ENCODE measurements at regions not wholly inside any gene's neighbourhood (a gene's known extent, or its start where the extent isn't known, plus 50 kb on each side); places are given as distances from the start of the nearest gene placed in this dataset.
"Not testable (repeated sequence)": the region's sequence is repeated elsewhere in the genome, so short reads cannot be mapped to it uniquely, and the experiment has no call there.

DNA sequence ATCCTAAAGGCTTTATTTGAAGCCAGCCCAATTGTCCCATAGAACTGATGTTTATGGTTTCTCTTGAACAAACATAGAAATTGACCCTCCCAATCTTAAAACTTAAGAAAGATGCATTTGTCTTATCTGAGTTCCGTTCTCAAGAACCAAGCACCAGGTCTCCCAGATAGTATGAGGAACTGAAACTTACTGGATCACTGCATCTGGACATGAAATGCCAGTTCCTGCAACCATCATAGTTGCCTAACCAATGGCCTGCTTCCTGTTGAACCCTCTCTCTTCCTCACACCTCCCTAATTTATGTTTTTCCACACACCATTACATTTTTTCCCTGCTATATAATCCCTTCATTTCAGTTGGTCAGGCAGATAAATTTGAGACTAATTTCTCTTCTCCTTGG is 478.9 kb downstream of the HTR1A start:
- no peaks in the 10 kb centered on the region for H3K36me3 ChIP-seq (ENCODE audit: insufficient read depth, low read length)
- no peaks in the 10 kb centered on the region for H3K4me1 ChIP-seq (ENCODE audit: control insufficient read depth, insufficient read depth, low read length, unreplicated experiment)
- H3K79me2 ChIP-seq (ENCODE audit: control insufficient read depth, insufficient read depth, low read length, unreplicated experiment) = no peaks in the 10 kb centered on the region
- no peak overlapping the region for H3K4me3 ChIP-seq (ENCODE audit: low read depth, low read length)
- H3K27ac ChIP-seq (ENCODE audit: low read depth, low read length) = no peak overlapping the region
- no peak overlapping the region for H2AFZ ChIP-seq (ENCODE audit: low read length, unreplicated experiment)
- H3K27me3 ChIP-seq (ENCODE audit: insufficient read depth, low read length) = no peaks in the 10 kb centered on the region

- Histone ChIP-seq H3K4me3 (ENCODE audit: low read depth, low read length) (no peak overlapping the region), H3K36me3 (ENCODE audit: insufficient read depth, low read length) (no peaks in the 10 kb centered on the region), H3K27ac (ENCODE audit: low read depth, low read length) (no peak overlapping the region), H2AFZ (ENCODE audit: low read length, unreplicated experiment) (no peak overlapping the region), H3K4me1 (ENCODE audit: control insufficient read depth, insufficient read depth, low read length, unreplicated experiment) (no peaks in the 10 kb centered on the region), H3K79me2 (ENCODE audit: control insufficient read depth, insufficient read depth, low read length, unreplicated experiment) (no peaks in the 10 kb centered on the region), H3K27me3 (ENCODE audit: insufficient read depth, low read length) (no peaks in the 10 kb centered on the region)
These were observed 488.8 kb downstream of the HTR1A start for GRCh38 chr5:63473335-63473967.

DNA sequence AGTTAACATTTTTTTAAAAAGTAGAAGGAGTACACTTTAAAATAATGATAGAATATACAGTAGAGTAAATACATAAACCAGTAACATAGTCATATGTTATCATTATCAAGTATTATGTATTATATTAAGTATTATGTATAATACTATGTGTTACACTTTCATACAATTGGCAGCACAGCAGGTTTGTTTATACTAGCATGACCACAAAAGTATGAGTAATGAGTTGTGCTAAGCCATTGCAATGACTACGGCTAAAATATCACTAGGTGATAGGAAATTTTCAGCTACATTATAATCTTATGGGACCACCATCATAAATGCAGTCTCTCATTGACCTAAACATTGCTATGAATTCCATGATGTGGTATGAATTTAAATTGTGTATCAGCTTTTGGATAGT is 506.0 kb downstream of the HTR1A start:
- Histone ChIP-seq H3K27me3 (ENCODE audit: insufficient read depth, low read length) (no peaks in the 10 kb centered on the region), H3K4me1 (ENCODE audit: control insufficient read depth, insufficient read depth, low read length, unreplicated experiment) (no peaks in the 10 kb centered on the region), H3K27ac (ENCODE audit: low read depth, low read length) (no peak overlapping the region), H3K36me3 (ENCODE audit: insufficient read depth, low read length) (no peaks in the 10 kb centered on the region), H3K79me2 (ENCODE audit: control insufficient read depth, insufficient read depth, low read length, unreplicated experiment) (no peaks in the 10 kb centered on the region), H3K4me3 (ENCODE audit: low read depth, low read length) (no peak overlapping the region), H2AFZ (ENCODE audit: low read length, unreplicated experiment) (no peak overlapping the region)

GRCh38 chr5:63451188-63451587 is 511.1 kb downstream of the HTR1A start:
- H3K4me1 ChIP-seq (ENCODE audit: control insufficient read depth, insufficient read depth, low read length, unreplicated experiment) = no peaks in the 10 kb centered on the region
- no peaks in the 10 kb centered on the region for H3K79me2 ChIP-seq (ENCODE audit: control insufficient read depth, insufficient read depth, low read length, unreplicated experiment)
- no peak overlapping the region for H2AFZ ChIP-seq (ENCODE audit: low read length, unreplicated experiment)

DNA sequence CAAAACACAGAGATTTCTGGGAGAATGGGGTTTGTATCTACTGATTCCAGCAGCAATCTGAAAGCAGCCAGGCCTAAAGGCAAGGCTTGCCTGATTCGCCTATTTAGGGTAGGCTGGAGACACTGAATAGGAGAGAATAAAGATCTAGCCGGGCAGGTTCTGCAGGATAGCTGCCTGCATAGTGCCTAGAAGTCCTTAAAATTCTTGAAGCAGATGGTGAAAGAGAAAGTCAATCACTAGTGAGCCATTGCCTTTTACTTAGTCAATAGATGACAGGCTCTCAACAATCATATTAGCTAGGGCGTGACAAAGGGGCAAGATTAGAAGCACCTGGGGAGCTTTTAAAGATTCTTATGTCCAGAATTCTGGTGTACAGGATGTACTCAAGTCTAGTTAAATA is 522.7 kb downstream of the HTR1A start:
- no peak overlapping the region for H2AFZ ChIP-seq (ENCODE audit: low read length, unreplicated experiment)
- no peaks in the 10 kb centered on the region for H3K79me2 ChIP-seq (ENCODE audit: control insufficient read depth, insufficient read depth, low read length, unreplicated experiment)
- H3K4me1 ChIP-seq (ENCODE audit: control insufficient read depth, insufficient read depth, low read length, unreplicated experiment) = no peaks in the 10 kb centered on the region
- H3K4me3 ChIP-seq (ENCODE audit: low read depth, low read length) = no peak overlapping the region
- no peaks in the 10 kb centered on the region for H3K36me3 ChIP-seq (ENCODE audit: insufficient read depth, low read length)
- no peaks in the 10 kb centered on the region for H3K27me3 ChIP-seq (ENCODE audit: insufficient read depth, low read length)
- H3K27ac ChIP-seq (ENCODE audit: low read depth, low read length) = no peak overlapping the region

More at GRCh38 chr5:63451188-63451587, 511.1 kb downstream of the HTR1A start:
- no peaks in the 10 kb centered on the region for H3K36me3 ChIP-seq (ENCODE audit: insufficient read depth, low read length)
- H3K27ac ChIP-seq (ENCODE audit: low read depth, low read length) = no peak overlapping the region
- no peaks in the 10 kb centered on the region for H3K27me3 ChIP-seq (ENCODE audit: insufficient read depth, low read length)
- H3K4me3 ChIP-seq (ENCODE audit: low read depth, low read length) = no peak overlapping the region

GRCh38 chr5:63409737-63410136 is 552.5 kb downstream of the HTR1A start:
- no peaks in the 10 kb centered on the region for H3K27me3 ChIP-seq (ENCODE audit: insufficient read depth, low read length)
- H2AFZ ChIP-seq (ENCODE audit: low read length, unreplicated experiment) = no peak overlapping the region
- no peaks in the 10 kb centered on the region for H3K79me2 ChIP-seq (ENCODE audit: control insufficient read depth, insufficient read depth, low read length, unreplicated experiment)
- H3K27ac ChIP-seq (ENCODE audit: low read depth, low read length) = no peak overlapping the region
- H3K4me3 ChIP-seq (ENCODE audit: low read depth, low read length) = no peak overlapping the region
- no peaks in the 10 kb centered on the region for H3K4me1 ChIP-seq (ENCODE audit: control insufficient read depth, insufficient read depth, low read length, unreplicated experiment)
- no peaks in the 10 kb centered on the region for H3K36me3 ChIP-seq (ENCODE audit: insufficient read depth, low read length)

DNA sequence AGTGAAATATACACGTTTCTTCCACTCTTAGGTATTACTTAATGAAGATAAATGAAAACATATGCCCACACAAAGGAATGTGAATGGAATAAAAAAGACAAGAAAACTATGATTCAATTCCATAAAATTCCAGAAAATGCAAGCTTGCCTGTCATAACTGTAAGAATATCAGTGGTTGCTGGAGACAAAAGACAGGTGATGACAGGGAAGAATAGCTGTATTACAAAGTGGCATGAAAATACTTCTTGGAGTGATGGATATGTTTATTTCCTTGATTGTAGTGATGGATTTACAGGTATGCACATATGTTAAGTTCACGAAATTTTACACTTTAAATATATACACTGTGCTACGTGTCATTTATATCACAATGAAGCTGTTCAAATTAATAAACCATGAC is 553.3 kb downstream of the HTR1A start:
- H3K4me1 ChIP-seq (ENCODE audit: control insufficient read depth, insufficient read depth, low read length, unreplicated experiment) = no peaks in the 10 kb centered on the region
- no peak overlapping the region for H2AFZ ChIP-seq (ENCODE audit: low read length, unreplicated experiment)
- no peak overlapping the region for H3K27ac ChIP-seq (ENCODE audit: low read depth, low read length)
- H3K79me2 ChIP-seq (ENCODE audit: control insufficient read depth, insufficient read depth, low read length, unreplicated experiment) = no peaks in the 10 kb centered on the region
- H3K27me3 ChIP-seq (ENCODE audit: insufficient read depth, low read length) = no peaks in the 10 kb centered on the region
- H3K4me3 ChIP-seq (ENCODE audit: low read depth, low read length) = no peak overlapping the region
- no peaks in the 10 kb centered on the region for H3K36me3 ChIP-seq (ENCODE audit: insufficient read depth, low read length)

GRCh38 chr5:63401436-63402046 is 560.7 kb downstream of the HTR1A start:
- Histone ChIP-seq H2AFZ (ENCODE audit: low read length, unreplicated experiment) (no peak overlapping the region), H3K4me3 (ENCODE audit: low read depth, low read length) (no peak overlapping the region), H3K79me2 (ENCODE audit: control insufficient read depth, insufficient read depth, low read length, unreplicated experiment) (no peaks in the 10 kb centered on the region), H3K27ac (ENCODE audit: low read depth, low read length) (no peak overlapping the region), H3K36me3 (ENCODE audit: insufficient read depth, low read length) (no peaks in the 10 kb centered on the region), H3K4me1 (ENCODE audit: control insufficient read depth, insufficient read depth, low read length, unreplicated experiment) (no peaks in the 10 kb centered on the region), H3K27me3 (ENCODE audit: insufficient read depth, low read length) (no peaks in the 10 kb centered on the region)

DNA sequence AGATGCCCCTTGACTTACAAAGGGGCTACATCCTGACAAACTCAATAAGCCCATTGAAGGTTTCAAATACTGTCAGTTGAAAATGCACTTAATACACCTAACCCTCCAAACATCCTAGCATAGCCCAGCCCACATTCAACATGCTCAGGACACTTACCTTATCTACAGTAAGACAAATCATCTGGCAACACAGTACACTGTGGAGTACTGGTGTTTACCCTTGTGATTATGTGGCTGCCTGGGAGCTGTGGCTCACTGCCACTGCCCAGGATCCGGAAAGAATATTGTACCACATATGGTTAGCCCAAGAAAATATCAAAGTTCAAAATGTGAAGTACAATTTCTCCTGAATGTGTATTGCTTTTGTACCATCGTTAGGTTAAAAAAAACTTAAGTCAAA is 562.2 kb downstream of the HTR1A start:
- no peak overlapping the region for H2AFZ ChIP-seq (ENCODE audit: low read length, unreplicated experiment)
- peaks cover 2% of the 10 kb centered on the region; the same call in 1 of the 2 replicates for H3K27me3 ChIP-seq (ENCODE audit: insufficient read depth, low read length)
- no peak overlapping the region for H3K4me3 ChIP-seq (ENCODE audit: low read depth, low read length)
- no peaks in the 10 kb centered on the region for H3K4me1 ChIP-seq (ENCODE audit: control insufficient read depth, insufficient read depth, low read length, unreplicated experiment)
- no peak overlapping the region for H3K27ac ChIP-seq (ENCODE audit: low read depth, low read length)
- no peaks in the 10 kb centered on the region for H3K36me3 ChIP-seq (ENCODE audit: insufficient read depth, low read length)
- no peaks in the 10 kb centered on the region for H3K79me2 ChIP-seq (ENCODE audit: control insufficient read depth, insufficient read depth, low read length, unreplicated experiment)

DNA sequence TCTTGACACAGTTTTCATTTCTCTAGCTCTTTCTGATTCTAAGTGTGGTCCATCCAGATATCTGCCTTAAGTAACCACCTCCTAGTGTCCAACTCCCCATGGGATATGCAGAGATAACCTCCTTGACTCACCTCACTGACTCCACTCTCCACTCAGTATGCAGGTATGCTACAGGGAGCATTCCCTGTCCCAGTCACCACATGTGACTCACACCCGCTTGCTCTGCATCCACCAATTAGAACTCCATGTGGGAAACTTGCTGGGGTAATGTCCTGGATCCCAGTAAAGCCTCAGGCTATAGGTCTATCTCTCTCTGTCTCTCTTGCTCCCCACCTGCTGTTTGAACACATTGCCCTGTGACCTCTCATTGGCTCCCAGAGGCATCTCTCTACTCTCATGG is 563.9 kb downstream of the HTR1A start:
- Histone ChIP-seq H3K4me1 (ENCODE audit: control insufficient read depth, insufficient read depth, low read length, unreplicated experiment) (no peaks in the 10 kb centered on the region), H3K4me3 (ENCODE audit: low read depth, low read length) (no peak overlapping the region), H2AFZ (ENCODE audit: low read length, unreplicated experiment) (no peak overlapping the region), H3K36me3 (ENCODE audit: insufficient read depth, low read length) (no peaks in the 10 kb centered on the region), H3K27me3 (ENCODE audit: insufficient read depth, low read length) (peaks cover 15% of the 10 kb centered on the region; the same call in 1 of the 2 replicates), H3K79me2 (ENCODE audit: control insufficient read depth, insufficient read depth, low read length, unreplicated experiment) (no peaks in the 10 kb centered on the region), H3K27ac (ENCODE audit: low read depth, low read length) (no peak overlapping the region)

- H3K4me1 ChIP-seq (ENCODE audit: control insufficient read depth, insufficient read depth, low read length, unreplicated experiment); H3K79me2 ChIP-seq (ENCODE audit: control insufficient read depth, insufficient read depth, low read length, unreplicated experiment); H3K27ac ChIP-seq (ENCODE audit: low read depth, low read length); H3K36me3 ChIP-seq (ENCODE audit: insufficient read depth, low read length); H3K4me3 ChIP-seq (ENCODE audit: low read depth, low read length); H2AFZ ChIP-seq (ENCODE audit: low read length, unreplicated experiment); H3K27me3 ChIP-seq (ENCODE audit: insufficient read depth, low read length): not testable (repeated sequence)
These were observed 574.1 kb downstream of the HTR1A start for GRCh38 chr5:63388188-63388587.
